Heart left ventricle (tissue), 16 donors: ENCODE measurements at regions not wholly inside any gene's neighbourhood (a gene's known extent, or its start where the extent isn't known, plus 50 kb on each side); places are given as distances from the start of the nearest gene placed in this dataset.

Experiments
- ATAC-seq, 4 donors: fragments of 200-7000 bp; cut with Tn5 transposase; one replicate each; pipeline ENCODE4 v1.9.1; 2020 to 2022; ENCODE audit warnings: moderate library complexity in 4 of 4, mild to moderate bottlenecking in 3 of 4, moderate number of reproducible peaks in 1 of 4
- DNase-seq, 5 donors: peaks; one replicate each; pipeline ENCODE4 v3.0.0-alpha.2; 2020
- H3K27ac ChIP-seq, 12 donors: fragments of 200-600 bp; sonication (generic) in 4 of 12; one replicate each; pipeline versions ENCODE4 v1.5.0 to v1.8.0; 2016 to 2022; ENCODE audit warnings: mild to moderate bottlenecking in 2 of 12
- H3K27me3 ChIP-seq, 9 donors: fragments of 200-600 bp; sonication (generic) in 2 of 9; one replicate each; pipeline versions ENCODE4 v1.5.1 to v1.8.0; 2016 to 2022; ENCODE audit warnings: mild to moderate bottlenecking in 3 of 9
- H3K36me3 ChIP-seq, 9 donors: fragments of 200-600 bp; sonication (generic) in 2 of 9; one replicate each; pipeline versions ENCODE4 v1.5.0 to v1.8.0; 2018 to 2022; ENCODE audit warnings: mild to moderate bottlenecking in 2 of 9
- H3K4me1 ChIP-seq, 12 donors: fragments of 200-600 bp; sonication (generic) in 4 of 12; one replicate each; pipeline versions ENCODE4 v1.5.0 to v1.8.0; 2016 to 2022; ENCODE audit warnings: mild to moderate bottlenecking in 3 of 12
- H3K4me3 ChIP-seq, 12 donors: fragments of 200-600 bp; sonication (generic) in 4 of 12; one replicate each; pipeline versions ENCODE4 v1.5.0 to v1.8.0; 2017 to 2022; ENCODE audit warnings: mild to moderate bottlenecking in 9 of 12, moderate library complexity in 4 of 12
- H3K9me3 ChIP-seq, 12 donors: fragments of 200-600 bp; sonication (generic) in 4 of 12; one replicate each; pipeline versions ENCODE4 v1.5.0 to v1.8.0; 2016 to 2022; ENCODE audit warnings: mild to moderate bottlenecking in 1 of 12
- CTCF ChIP-seq, 12 donors: fragments of 200-600 bp; sonication (generic) in 4 of 12; IDR thresholded peaks; one replicate each; pipeline versions ENCODE4 v1.5.0 to v1.8.0; 2018 to 2022; ENCODE audit warnings: antibody characterized with exemption in 12 of 12, mild to moderate bottlenecking in 5 of 12
- POLR2A ChIP-seq, 2 donors: fragments of 450-650 bp; IDR thresholded peaks; one replicate each; pipeline ENCODE4 v1.6.1; 2017; ENCODE audit warnings: antibody characterized with exemption in 2 of 2, mild to moderate bottlenecking in 2 of 2, moderate library complexity in 2 of 2
- WGBS, 4 donors: extraction: QIAGEN DNeasy Blood & Tissue Kit in 2 of 4; methylation state at CpG; one replicate each; pipeline versions ENCODE4 v1.1.5 to v1.1.7; 2013 to 2018; 5-methylcytosine and 5-hydroxymethylcytosine counted together
- intact Hi-C, 10 donors: fragments of 100-400 bp; cut with DNase I; formaldehyde crosslinking; loops; one replicate each; pipeline versions ENCODE4 v1.11.1 to v1.14.2; 2022
- donor health status: ischemic (EF 13 %, LVEDD 7.1; RV severe dilation, severe dysfunction).
- donor health status: healthy with polysubstance abuse.
- donor health status: DM: no; HTN: yes; CAD: no.
- donor health status: DM: no; HTN: no; CAD: no.
- donor health status: ischemic (EF 25% LVEDD 6.9; RV normal size, moderate dysfunction).
- donor health status: ischemic (EF 25% LVEDD 5.7; RV mildly dilated, moderate dysfunction).
- donor health status: healthy.
- donor health status: DM: yes; HTN: yes; CAD: no.
- donor health status: ischemic (EF 35%, LVEDD 5.7; RV mildly dilated, moderate dysfunction).
- donor health status: nonischemic (EF 11% LVEDD 7.7; RV severe dilation, severe dysfunction).
- donor health status: DM: yes; HTN: yes; CAD: no.
- donor health status: PGD.
- donor health status: ischemic (EF 29% LVEDD 5.4; RV normal size, mild dysfunction).
- donor health status: nonischemic (EF 23%, LVEDD 6.1; RV moderate dilation, normal function).

- no peak for DNase-seq
- peak overlapping the region in 1 of 12 donors; percentile 32 for H3K27ac ChIP-seq
- no peak for TF ChIP-seq POLR2A (IDR thresholded peaks at IDR 0.05)
Observed at GRCh38 chr6:112691289-112691688, 344.2 kb downstream of the RFPL4B start.

DNA sequence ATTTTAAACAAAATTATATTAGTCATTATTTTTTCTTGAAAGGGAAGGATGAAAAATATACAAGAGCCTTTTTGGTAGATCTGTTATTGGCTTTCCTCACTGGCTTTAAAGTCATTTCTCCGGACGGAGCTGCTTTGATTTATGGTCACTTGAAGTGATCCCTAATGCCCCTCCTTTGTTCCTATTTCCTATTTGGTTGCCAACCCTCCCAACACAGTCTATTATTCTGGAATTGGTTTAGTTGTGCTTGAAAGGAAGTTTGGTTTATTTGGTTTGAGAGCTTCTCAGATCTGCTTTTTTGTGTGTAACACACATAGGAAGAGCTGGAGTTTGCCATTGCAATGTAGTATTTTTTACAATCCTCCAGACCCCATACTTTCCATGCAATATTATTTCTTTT, 347.9 kb downstream of the RFPL4B start:
- Histone ChIP-seq H3K9me3 (no peaks in the 10 kb centered on the region), H3K4me1 (peaks cover 0 to 16% (median 0%) of the 10 kb centered on the region in 12 donors), H3K27ac (no peak overlapping the region), H3K36me3 (no peaks in the 10 kb centered on the region), H3K4me3 (no peak overlapping the region), H3K27me3 (no peaks in the 10 kb centered on the region)
- TF ChIP-seq CTCF (IDR thresholded peaks at IDR 0.05) (no peak), POLR2A (IDR thresholded peaks at IDR 0.05) (no peak)
- WGBS, 4 donors: 62 to 71% (median 69%) methylated on average over 2 of the region's 2 CpGs
- DNase-seq (no peak), ATAC-seq (no peak)
- intact Hi-C loops: no loop called here

More at GRCh38 chr6:112691289-112691688, 344.2 kb downstream of the RFPL4B start:
- Histone ChIP-seq H3K36me3 (no peaks in the 10 kb centered on the region), H3K27me3 (no peaks in the 10 kb centered on the region), H3K4me1 (peaks cover 0 to 16% (median 0%) of the 10 kb centered on the region in 12 donors), H3K4me3 (no peak overlapping the region), H3K9me3 (no peaks in the 10 kb centered on the region)
- intact Hi-C loops: no loop called here
- ATAC-seq: peak in 2 of 4 donors; percentile 52 to 57
- 19 to 42% (median 35%) methylated on average over 1 of the region's 1 CpG for WGBS, 4 donors

GRCh38 chr6:112697265-112697664, 350.1 kb downstream of the RFPL4B start:
- WGBS, 4 donors: 92 to 100% (median 93%) methylated on average over 4 of the region's 4 CpGs
- intact Hi-C loops: no loop called here
- no peaks in the 10 kb centered on the region for H3K9me3 ChIP-seq
- H3K27ac ChIP-seq: no peak overlapping the region
- no peaks in the 10 kb centered on the region for H3K36me3 ChIP-seq
- TF ChIP-seq CTCF (IDR thresholded peaks at IDR 0.05): no peak
- TF ChIP-seq POLR2A (IDR thresholded peaks at IDR 0.05): no peak
- ATAC-seq: no peak
- DNase-seq: no peak
- peaks cover 0 to 7% (median 0%) of the 10 kb centered on the region in 12 donors for H3K4me1 ChIP-seq
- H3K27me3 ChIP-seq: no peaks in the 10 kb centered on the region
- H3K4me3 ChIP-seq: no peak overlapping the region

- Histone ChIP-seq H3K4me3 (no peak overlapping the region), H3K27me3 (no peaks in the 10 kb centered on the region), H3K27ac (no peak overlapping the region), H3K4me1 (peaks cover 0 to 7% (median 0%) of the 10 kb centered on the region in 12 donors), H3K9me3 (no peaks in the 10 kb centered on the region), H3K36me3 (no peaks in the 10 kb centered on the region)
- ATAC-seq: no peak
- intact Hi-C loops: no loop called here
- peak in 2 of 5 donors; percentile 28 to 29 for DNase-seq
- no peak for TF ChIP-seq CTCF (IDR thresholded peaks at IDR 0.05)
- TF ChIP-seq POLR2A (IDR thresholded peaks at IDR 0.05): no peak
- WGBS, 4 donors: 41 to 51% (median 50%) methylated on average over 5 of the region's 5 CpGs
Observed at GRCh38 chr6:112701201-112701600, 354.1 kb downstream of the RFPL4B start.

- TF ChIP-seq CTCF (IDR thresholded peaks at IDR 0.05) (no peak), POLR2A (IDR thresholded peaks at IDR 0.05) (no peak)
- peaks cover 0 to 5% (median 0%) of the 10 kb centered on the region in 12 donors for H3K9me3 ChIP-seq
- no peaks in the 10 kb centered on the region for H3K27me3 ChIP-seq
- H3K4me1 ChIP-seq: no peaks in the 10 kb centered on the region
- H3K36me3 ChIP-seq: no peaks in the 10 kb centered on the region
- H3K27ac ChIP-seq: no peak overlapping the region
- no peak for ATAC-seq
- intact Hi-C loops: no loop called here
- H3K4me3 ChIP-seq: no peak overlapping the region
- no peak for DNase-seq
- 75 to 89% (median 84%) methylated on average over 2 of the region's 2 CpGs for WGBS, 4 donors
Observed at GRCh38 chr6:112710710-112711109, 363.6 kb downstream of the RFPL4B start.
